Colonic mucosa (tissue), 4 donors: ENCODE measurements at regions not wholly inside any gene's neighbourhood (a gene's known extent, or its start where the extent isn't known, plus 50 kb on each side); places are given as distances from the start of the nearest gene placed in this dataset.
"Not testable (repeated sequence)": the region's sequence is repeated elsewhere in the genome, so short reads cannot be mapped to it uniquely, and the experiment has no call there.

Source experiments
- DNase-seq: peaks from one replicate; pipeline ENCODE4 v3.0.0-alpha.2; 2020
- H3K27ac ChIP-seq: fragments of 200-600 bp; one replicate; pipeline ENCODE4 v1.8.0; 2021
- H3K27me3 ChIP-seq: fragments of 200-600 bp; one replicate; pipeline ENCODE4 v1.8.0; 2021
- H3K36me3 ChIP-seq: fragments of 200-600 bp; one replicate; pipeline ENCODE4 v1.8.0; 2021
- H3K4me1 ChIP-seq: fragments of 200-600 bp; one replicate; pipeline ENCODE4 v1.8.0; 2021; ENCODE audit warnings: mild to moderate bottlenecking
- H3K4me3 ChIP-seq: fragments of 200-600 bp; one replicate; pipeline ENCODE4 v1.8.0; 2021
- H3K9ac ChIP-seq, 2 donors: one replicate each; pipeline ENCODE4 v1.7.0; 2013; ENCODE audit warnings: control low read depth in 2 of 2, low read depth in 2 of 2, low read length in 2 of 2
- H3K9me3 ChIP-seq: fragments of 200-600 bp; one replicate; pipeline ENCODE4 v1.8.0; 2021
- CTCF ChIP-seq: fragments of 200-600 bp; IDR thresholded peaks from one replicate; pipeline ENCODE4 v1.8.0; 2022; ENCODE audit warnings: antibody characterized with exemption, mild to moderate bottlenecking
- intact Hi-C: fragments of 100-400 bp; cut with DNase I; formaldehyde crosslinking; loops from one replicate; pipeline ENCODE4 v1.14.1; 2022
- donor health status: healthy.
- donor health status: DM: no; HTN: no; CAD: no.
- donor health status: DM: no; HTN: no; CAD: no.

- H3K27ac ChIP-seq: no peak overlapping the region
- H3K9ac ChIP-seq: no peak overlapping the region
- no peaks in the 10 kb centered on the region for H3K4me1 ChIP-seq
- no peak for DNase-seq
- no peaks in the 10 kb centered on the region for H3K9me3 ChIP-seq
- intact Hi-C loops: no loop called here
- H3K36me3 ChIP-seq: no peaks in the 10 kb centered on the region
- no peak overlapping the region for H3K4me3 ChIP-seq
- no peak for TF ChIP-seq CTCF
- no peaks in the 10 kb centered on the region for H3K27me3 ChIP-seq
These were observed 143.6 kb upstream of the FAM47A start for GRCh38 chrX:34275699-34276098.

- no peak for TF ChIP-seq CTCF
- no peak for DNase-seq
- Histone ChIP-seq H3K4me3 (no peak overlapping the region), H3K27me3 (no peaks in the 10 kb centered on the region), H3K9me3 (no peaks in the 10 kb centered on the region), H3K27ac (no peak overlapping the region), H3K9ac (no peak overlapping the region), H3K4me1 (no peaks in the 10 kb centered on the region), H3K36me3 (no peaks in the 10 kb centered on the region)
- intact Hi-C loops: no loop called here
These were observed 138.3 kb upstream of the FAM47A start for GRCh38 chrX:34270434-34270833.

GRCh38 chrX:34238896-34239295, 106.8 kb upstream of the FAM47A start:
- intact Hi-C loops: no loop called here
- H3K9ac ChIP-seq: no peak overlapping the region
- no peak overlapping the region for H3K4me3 ChIP-seq
- H3K27ac ChIP-seq: no peak overlapping the region
- H3K27me3 ChIP-seq: no peaks in the 10 kb centered on the region
- H3K4me1 ChIP-seq: no peaks in the 10 kb centered on the region
- H3K9me3 ChIP-seq: no peaks in the 10 kb centered on the region
- no peak for TF ChIP-seq CTCF
- no peaks in the 10 kb centered on the region for H3K36me3 ChIP-seq
- no peak for DNase-seq

- intact Hi-C loops, H3K4me1 ChIP-seq, H3K4me3 ChIP-seq, DNase-seq, H3K27ac ChIP-seq, H3K27me3 ChIP-seq, H3K36me3 ChIP-seq, H3K9me3 ChIP-seq, H3K9ac ChIP-seq: not testable (repeated sequence)
These were observed 98.0 kb upstream of the FAM47A start for GRCh38 chrX:34230156-34230555.

- intact Hi-C loops: no loop called here
- Histone ChIP-seq H3K9me3 (no peaks in the 10 kb centered on the region), H3K9ac (no peak overlapping the region), H3K36me3 (no peaks in the 10 kb centered on the region), H3K27me3 (no peaks in the 10 kb centered on the region), H3K4me3 (no peak overlapping the region), H3K4me1 (no peaks in the 10 kb centered on the region), H3K27ac (no peak overlapping the region)
- no peak for TF ChIP-seq CTCF
- no peak for DNase-seq
These were observed 95.7 kb upstream of the FAM47A start for GRCh38 chrX:34227804-34228203.

GRCh38 chrX:34223574-34223973, 91.5 kb upstream of the FAM47A start:
- no peak for TF ChIP-seq CTCF
- intact Hi-C loops: no loop called here
- Histone ChIP-seq H3K36me3 (no peaks in the 10 kb centered on the region), H3K4me3 (no peak overlapping the region), H3K9me3 (no peaks in the 10 kb centered on the region), H3K27me3 (no peaks in the 10 kb centered on the region), H3K4me1 (no peaks in the 10 kb centered on the region), H3K9ac (no peak overlapping the region), H3K27ac (no peak overlapping the region)
- DNase-seq: no peak
